WI38 (cell line): ENCODE measurements at regions not wholly inside any gene's neighbourhood (a gene's known extent, or its start where the extent isn't known, plus 50 kb on each side); places are given as distances from the start of the nearest gene placed in this dataset.

Experiments used
- H3K4me3 ChIP-seq: 2 replicates; pipeline ENCODE4 v1.5.1; 2011; ENCODE audit warnings: low read depth, mild to moderate bottlenecking, control low read depth, low read length
- TF ChIP-seq, protein P1 (sequence below): IDR thresholded peaks from 2 replicates; pipeline ENCODE4 v1.5.1; 2012; ENCODE audit warnings: low read depth, mild to moderate bottlenecking, control low read depth, low read length

DNA sequence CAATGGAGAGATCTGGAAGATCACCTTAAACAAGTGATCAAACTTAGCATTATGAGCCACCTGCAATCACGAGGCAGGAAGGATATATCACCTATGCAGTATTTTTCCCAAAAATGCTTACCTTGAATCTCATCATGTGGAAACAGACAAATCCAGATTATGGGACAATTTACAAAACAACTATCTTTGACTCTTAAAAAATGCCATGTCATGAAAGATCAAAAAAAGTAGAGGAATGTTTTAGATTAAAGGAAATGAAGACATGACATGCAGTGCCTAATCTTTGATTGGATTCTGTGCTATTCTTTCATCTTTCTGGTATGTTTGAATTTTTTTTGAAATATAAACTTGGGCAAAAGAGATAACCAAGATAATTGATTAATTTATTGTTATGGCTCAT, 95.9 kb downstream of the KPNA2 start:
- no peak overlapping the region for H3K4me3 ChIP-seq
- TF ChIP-seq, protein P1, sequence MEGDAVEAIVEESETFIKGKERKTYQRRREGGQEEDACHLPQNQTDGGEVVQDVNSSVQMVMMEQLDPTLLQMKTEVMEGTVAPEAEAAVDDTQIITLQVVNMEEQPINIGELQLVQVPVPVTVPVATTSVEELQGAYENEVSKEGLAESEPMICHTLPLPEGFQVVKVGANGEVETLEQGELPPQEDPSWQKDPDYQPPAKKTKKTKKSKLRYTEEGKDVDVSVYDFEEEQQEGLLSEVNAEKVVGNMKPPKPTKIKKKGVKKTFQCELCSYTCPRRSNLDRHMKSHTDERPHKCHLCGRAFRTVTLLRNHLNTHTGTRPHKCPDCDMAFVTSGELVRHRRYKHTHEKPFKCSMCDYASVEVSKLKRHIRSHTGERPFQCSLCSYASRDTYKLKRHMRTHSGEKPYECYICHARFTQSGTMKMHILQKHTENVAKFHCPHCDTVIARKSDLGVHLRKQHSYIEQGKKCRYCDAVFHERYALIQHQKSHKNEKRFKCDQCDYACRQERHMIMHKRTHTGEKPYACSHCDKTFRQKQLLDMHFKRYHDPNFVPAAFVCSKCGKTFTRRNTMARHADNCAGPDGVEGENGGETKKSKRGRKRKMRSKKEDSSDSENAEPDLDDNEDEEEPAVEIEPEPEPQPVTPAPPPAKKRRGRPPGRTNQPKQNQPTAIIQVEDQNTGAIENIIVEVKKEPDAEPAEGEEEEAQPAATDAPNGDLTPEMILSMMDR = no peak

DNA sequence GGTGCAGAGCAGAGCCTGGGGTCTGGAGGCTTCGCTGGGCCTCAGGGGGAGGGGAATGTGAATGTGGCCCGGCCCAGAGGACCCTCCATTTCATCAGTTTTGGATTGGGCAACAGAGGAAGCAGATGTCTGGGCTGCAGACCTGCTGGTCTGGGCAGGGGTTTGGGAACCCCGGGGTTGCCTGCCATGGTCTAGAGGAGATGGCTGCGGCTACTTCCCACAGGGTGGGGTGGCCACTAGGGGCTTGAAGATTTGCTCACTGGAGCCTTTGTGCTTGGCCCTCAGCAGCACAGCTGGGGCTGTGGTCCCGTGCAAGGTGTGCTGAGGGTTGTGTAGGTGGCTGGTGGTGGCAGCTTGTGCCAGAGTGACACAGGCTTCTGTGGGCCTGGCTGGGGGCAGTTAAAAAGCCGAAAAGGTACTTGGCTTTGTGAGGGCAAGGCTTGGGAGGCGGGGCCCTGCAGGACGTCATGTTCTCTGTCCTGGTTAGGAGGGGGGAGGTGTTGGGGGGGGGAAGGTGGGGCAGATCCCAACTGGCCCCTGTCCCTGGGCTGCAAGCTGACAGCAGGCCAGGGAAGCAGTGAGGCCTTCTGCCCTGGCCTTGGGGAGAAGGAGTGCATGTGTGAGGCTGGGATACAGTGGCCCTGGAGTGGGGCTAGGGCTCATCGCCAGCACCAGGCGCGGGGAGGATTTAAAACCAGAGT, 98.0 kb downstream of the KPNA2 start:
- H3K4me3 ChIP-seq = no peak overlapping the region
- TF ChIP-seq, protein P1 = no peak

DNA sequence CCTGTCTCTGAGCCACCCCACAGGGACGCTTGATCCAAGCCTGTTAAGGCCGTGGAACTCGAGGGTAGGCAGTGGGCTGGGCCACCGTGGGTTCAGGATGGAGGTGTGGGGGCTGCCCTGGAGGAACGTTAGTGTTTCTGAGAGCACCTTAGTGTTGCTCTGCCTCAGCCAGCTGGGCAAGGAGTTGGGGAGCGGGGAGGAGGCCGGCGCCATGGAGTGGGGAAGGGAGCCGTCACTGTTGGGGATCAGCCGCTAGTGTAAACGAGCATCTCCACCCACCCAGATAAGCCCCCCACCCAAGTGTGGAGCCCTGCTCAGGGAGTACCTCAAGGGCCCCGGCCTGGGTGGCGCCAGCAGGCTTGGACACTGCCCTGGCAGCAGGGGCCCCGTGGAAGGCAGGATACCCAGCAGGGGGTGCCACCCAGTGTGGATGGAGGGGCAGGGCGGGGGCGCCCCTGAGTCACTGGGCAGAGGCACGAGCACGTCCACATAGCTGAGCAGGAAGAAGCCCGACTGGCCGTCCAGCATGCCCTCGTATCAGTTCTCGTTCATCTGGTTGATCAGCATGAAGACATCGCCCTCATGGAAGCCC, 98.6 kb downstream of the KPNA2 start:
- TF ChIP-seq, protein P1 = no peak
- H3K4me3 ChIP-seq = no peak overlapping the region

DNA sequence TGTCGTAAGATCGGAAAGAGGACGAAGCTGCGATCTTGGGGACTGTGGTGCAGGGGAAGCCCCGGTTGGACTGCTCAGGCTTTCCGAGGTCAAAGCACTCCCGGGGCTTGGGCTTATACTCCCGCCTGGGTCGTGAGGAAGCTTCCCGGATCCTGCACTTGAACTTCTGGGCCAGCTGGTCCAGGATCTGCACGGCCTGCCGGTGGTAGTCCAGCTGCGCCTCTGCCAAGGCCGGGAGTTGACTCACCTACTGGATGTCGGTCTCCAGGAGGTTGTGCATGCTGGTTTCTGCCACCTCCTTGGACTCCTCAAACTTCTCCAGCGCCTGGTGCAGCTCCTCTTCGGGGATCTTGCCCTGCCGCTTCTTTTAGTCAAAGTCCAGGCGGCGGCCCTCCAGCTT, 99.2 kb downstream of the KPNA2 start:
- no peak overlapping the region for H3K4me3 ChIP-seq
- TF ChIP-seq, protein P1 = no peak

DNA sequence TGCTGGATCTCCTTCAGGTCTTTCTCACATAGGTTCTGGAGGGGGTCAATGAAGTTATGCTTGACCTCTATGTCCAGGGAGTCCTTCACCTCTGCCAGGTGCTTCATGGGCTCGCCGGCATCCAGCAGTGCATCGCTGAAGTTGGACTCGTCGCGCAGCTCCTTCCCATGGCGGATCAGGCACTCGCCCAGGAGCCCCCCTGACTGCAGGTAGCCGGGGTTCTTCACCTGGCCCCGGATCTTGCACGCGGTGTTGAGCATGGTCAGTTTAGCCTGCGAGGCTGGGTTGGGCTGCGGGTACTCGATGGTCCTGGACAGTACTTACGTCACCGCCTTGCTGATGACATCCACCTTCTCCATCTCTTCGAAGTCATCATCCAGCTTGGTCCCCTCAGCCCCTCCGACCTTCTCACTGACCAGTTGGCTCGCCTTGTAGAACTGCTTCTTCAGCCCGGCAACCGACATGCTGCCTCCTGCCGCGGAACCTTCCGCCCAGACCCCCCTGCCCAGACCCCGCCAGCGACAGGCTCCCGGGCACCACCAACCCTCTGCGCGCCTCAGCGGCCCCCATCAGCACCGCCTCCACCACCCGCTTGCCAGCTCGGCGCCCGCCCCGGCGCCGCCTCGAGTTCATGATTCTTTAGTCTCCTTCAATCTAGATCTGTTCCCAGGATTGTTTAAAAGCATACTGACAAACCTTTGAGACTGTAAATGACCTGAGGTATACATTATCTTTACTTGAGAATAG, 99.8 kb downstream of the KPNA2 start:
- TF ChIP-seq, protein P1 = no peak
- no peak overlapping the region for H3K4me3 ChIP-seq

DNA sequence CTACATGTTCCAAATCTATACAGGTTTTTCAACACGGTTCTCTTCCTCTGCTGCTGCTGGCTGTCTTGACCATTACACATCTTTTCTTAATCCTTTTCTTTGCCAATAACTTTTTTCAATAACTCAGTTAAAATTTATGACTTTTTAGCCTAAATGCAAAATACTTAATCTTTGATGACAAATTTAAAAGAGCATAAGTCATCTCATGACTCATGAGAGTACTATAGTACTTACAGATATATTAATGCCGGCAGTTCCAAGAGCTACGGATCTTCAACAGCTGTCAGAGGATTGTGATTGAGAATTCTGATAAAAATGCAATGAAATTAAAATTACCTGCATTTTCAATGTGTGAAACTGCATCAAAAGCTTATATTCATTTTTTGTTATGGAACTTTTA, 105.5 kb downstream of the KPNA2 start:
- TF ChIP-seq, protein P1 = no peak

DNA sequence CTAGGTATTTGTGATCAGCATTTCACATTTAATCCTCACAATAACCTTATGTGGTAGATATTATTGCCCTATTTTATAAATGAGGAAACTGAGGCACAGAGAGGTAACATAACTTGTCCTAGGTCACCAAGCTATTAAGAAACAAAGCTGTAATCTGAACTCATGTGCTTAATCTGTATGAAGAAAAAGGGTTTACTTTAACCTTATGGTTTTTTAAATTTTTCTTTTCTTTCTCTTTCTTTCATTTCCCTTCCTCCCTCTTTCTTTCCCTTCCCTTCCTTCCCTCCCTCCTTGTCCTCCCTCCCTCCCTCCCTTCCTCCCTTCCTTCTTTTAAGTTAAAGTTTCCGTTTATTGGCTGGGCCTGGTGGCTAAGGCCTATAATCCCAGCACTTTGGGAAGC, 105.2 kb upstream of the AMZ2 start:
- TF ChIP-seq, protein P1 = no peak

More for the DNA sequence above, 105.5 kb downstream of the KPNA2 start:
- no peak overlapping the region for H3K4me3 ChIP-seq

More for the DNA sequence above, 105.2 kb upstream of the AMZ2 start:
- no peak overlapping the region for H3K4me3 ChIP-seq
